HS-27A (cell line): ENCODE measurements at regions not wholly inside any gene's neighbourhood (a gene's known extent, or its start where the extent isn't known, plus 50 kb on each side); places are given as distances from the start of the nearest gene placed in this dataset.

Experiments
- DNase-seq: peaks from one replicate; pipeline ENCODE4 v3.0.0-alpha.2; 2012; ENCODE audit warnings: low read depth, missing footprints

- DNase-seq = no peak
Measured at GRCh38 chr13:50104493-50104892, 89.2 kb downstream of the KCNRG start.

DNA sequence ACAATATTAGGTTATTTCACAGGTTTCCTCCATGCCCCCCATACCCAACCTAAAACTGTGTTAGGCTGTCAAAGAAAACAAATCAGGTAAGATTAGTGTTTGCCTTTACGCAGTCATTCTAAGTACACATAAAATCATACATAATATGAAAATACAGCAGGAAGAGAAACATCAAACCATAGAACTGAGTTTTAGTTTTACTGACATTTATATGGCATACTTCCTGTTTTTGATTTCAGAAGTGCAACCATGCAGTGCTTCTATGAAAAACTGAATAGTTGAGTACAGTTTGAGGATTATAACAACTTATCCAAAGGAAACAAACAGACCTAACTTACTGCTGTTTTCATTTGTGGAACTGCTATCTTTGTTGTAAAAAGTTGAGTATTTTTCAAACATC is 91.3 kb downstream of the KCNRG start:
- DNase-seq = no peak

DNA sequence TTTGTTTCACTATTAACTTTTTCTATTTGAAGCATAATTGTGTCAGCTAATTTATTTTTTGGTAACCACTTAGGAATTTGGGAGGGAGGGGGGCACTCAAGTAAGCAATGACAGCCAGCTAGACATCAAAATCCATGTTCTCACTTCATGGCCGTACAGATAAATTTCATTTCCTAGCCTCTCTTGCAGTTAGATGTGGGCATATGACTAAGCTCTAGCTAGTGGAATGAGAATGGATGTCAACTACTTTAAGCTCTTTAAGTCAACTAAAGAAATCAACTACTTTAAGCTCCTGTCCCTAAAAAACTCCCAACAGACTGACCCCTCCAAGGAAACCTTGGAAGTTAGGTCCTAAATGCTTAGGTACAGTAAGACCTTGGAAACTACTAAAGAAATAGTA is 92.0 kb downstream of the KCNRG start:
- DNase-seq = no peak

DNA sequence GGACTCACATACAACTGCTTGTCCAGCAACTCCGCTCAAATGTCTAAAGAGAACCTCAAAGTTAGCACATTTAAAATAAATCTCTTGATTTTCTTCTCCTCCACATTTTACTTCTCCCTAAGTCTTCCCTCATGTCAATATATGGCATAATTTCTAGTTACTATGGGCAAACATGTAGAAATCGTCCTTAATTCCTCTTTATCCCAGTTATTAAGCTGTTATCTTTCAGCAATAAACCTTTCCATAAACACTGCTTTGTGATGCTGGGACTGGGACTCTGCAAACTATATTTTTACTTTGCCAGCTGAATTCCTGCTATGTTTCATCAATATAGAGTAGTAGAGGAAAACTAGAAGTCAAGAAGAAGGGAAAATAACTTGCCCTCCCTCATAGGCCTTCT is 99.7 kb downstream of the KCNRG start:
- no peak for DNase-seq

- no peak for DNase-seq
Measured at GRCh38 chr13:50115695-50116094, 100.5 kb downstream of the KCNRG start.

- no peak for DNase-seq
Measured at GRCh38 chr13:50116430-50116973, 101.3 kb downstream of the KCNRG start.

DNA sequence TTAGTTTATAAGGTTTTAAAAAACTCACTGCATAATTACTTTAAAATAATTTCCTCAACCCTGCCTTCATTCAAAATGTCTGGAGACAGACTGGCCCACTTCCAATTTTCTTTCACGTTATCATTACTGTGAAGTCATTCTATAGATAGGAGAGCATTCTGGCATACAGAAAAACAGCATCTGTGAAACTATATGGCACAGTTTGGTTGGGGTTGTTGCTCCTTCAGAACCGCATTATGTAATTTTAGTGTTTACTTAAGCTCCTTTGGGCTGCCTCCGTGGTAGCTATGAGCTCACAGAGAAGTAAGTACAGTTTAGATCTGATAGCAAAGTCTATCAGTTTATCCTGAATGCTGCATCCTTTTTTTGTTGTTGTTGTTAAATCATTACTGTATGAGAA is 104.3 kb downstream of the KCNRG start:
- no peak for DNase-seq

DNA sequence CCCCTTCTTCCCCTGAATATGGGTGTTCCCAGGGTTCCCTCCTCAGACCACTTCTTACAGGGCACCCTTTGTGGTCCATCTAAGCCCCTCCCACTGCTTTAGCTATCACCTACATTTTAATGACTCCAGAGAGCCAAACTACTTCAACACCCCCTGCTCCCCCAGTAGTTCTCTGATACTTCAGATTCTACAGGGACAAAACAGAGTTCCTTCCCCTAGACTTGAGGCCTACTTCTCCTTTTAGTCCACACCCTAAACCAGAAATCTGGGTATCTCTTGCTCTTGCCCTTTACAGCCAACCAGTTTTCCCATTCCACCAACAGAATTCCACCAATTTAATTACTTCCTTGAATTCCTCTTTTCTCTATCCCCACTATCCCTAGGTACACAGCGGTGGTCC is 107.2 kb downstream of the KCNRG start:
- DNase-seq = no peak

- no peak for DNase-seq
Measured at GRCh38 chr13:50123002-50123401, 107.8 kb downstream of the KCNRG start.

DNA sequence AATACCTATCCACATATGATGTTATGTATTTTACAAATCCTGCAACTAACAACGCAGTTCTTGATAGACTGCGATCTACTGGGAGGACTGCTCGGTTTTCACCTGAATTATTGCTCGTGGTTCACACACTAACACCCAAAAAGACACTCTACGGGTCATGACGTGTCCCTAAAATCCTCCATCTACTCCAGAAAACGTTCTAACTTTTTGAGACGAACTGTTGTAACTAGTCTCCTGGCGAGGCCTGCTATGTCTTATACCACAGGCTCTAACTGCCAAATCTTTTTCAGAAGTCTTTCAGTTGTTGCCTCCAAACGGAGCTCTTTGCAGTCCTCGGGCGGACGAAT is 108.2 kb downstream of the KCNRG start:
- no peak for DNase-seq

GRCh38 chr13:50123862-50124535 is 108.8 kb downstream of the KCNRG start:
- DNase-seq = peak; percentile 62

DNA sequence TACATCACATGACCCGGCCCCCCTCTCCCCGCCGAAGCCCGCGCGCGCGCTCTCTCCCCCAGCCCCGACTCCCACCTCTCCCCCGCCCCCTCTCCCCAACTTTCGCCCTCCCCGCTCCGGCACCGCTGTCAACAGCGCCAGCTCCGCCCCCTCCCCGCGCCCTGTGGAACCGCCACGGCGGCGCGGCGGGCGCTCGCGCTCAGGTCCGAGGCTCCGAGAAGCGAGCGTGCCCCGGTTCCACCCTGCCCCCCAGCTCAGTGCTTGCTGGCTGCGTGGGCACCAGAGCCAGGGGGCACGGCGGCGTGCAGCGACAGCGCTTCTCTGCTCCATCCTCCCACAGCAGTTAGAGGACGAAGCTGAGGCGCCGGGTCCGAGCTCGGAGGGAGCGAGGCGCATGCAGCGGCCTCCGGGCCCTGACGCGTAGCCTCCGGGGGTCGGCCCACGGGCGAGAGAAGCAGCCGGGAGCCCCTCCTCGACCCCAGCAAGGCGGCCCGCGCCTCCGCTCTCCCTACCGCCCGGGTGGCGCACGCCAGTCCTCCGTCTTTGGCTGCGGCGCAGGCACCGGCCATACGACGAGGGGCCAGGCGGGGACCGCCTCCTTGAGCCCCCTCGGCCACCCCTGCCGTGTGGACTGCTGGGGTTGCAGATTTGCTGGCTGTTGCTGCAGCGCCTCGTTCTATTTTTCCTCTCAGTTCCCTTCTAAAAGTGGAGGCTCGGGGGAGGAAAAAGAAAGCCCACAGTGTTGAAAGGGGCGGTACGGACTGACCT is 109.5 kb downstream of the KCNRG start:
- DNase-seq = peak; percentile 35

DNA sequence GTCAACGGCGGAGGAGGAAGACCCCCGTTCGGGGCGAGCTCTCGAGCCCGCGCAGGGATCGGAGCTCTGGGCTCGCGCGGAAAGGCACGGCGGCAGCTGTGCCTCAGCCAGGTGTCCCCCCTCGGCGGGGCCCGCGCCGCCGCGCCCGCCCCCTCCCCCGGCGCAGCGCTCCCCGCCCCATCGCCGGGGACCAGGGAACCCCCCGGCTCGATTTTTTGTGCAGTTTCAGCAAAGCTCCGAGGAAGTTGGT is 110.0 kb downstream of the KCNRG start:
- DNase-seq = no peak

- DNase-seq = no peak
Measured at GRCh38 chr13:50125554-50126262, 110.5 kb downstream of the KCNRG start.

DNA sequence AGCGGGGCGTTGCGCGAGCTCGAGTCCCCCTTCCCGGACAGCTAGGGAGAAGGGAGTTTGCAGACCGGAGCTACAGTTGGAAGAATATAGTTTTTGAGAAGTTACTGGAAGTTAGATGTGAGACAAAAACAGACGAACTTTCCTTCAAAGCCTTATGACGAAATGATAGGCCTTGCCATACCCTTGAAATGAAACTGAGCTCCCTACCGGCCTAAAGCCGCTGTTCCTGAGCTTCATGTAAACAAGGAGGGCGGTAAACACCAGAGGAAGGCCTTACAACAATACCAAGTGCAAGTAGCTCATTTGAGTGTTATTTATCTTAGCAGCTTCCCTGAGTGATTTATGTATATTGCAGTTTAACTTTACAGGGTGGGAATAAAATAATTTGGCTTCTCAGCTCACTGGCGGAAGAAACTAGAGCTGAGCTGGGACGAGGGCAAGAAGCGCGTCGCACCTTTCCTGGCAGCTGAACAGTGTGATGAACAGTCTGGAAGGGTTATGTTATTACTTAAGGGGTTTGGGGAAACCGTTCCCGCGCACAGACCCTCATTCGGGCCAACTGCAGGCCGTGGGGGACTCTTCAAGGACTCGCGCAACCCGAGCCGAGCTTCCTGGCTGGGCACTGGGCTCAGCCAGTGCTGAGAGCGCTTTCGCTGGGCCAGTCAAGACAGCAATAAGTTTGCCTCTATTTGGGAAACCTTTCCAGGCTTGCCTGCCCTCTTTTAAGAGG is 111.2 kb downstream of the KCNRG start:
- DNase-seq = no peak

GRCh38 chr13:50126993-50127725 is 111.9 kb downstream of the KCNRG start:
- no peak for DNase-seq

GRCh38 chr13:50127726-50128291 is 112.6 kb downstream of the KCNRG start:
- no peak for DNase-seq

GRCh38 chr13:50128428-50128931 is 113.2 kb downstream of the KCNRG start:
- DNase-seq = no peak

GRCh38 chr13:50129081-50129705 is 113.9 kb downstream of the KCNRG start:
- DNase-seq = no peak

DNA sequence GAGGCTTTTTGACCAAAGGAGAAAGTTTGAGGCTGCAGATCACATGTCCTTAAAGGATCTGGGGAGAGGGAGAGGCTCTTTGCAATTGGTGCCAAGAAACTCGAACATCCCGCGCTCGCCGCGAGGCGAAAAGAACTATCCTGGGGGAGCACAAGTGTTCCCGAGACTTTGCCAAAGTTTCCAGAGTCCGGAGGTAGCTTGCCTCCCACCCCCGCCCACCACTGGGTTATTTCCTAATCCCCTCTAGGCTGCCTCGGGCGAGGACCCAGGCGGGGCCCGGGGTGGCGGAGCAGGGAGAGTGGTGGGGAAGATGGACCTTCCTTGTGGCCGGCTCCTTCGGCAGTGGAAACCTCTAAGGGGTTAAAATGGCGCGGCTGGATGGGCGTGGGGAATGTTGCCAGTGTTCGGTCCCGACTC is 114.5 kb downstream of the KCNRG start:
- DNase-seq = no peak
